CD4-positive, alpha-beta memory T cell (primary cell): ENCODE measurements at regions not wholly inside any gene's neighbourhood (a gene's known extent, or its start where the extent isn't known, plus 50 kb on each side); places are given as distances from the start of the nearest gene placed in this dataset.

ENCODE experiments used
- CTCF ChIA-PET: fragments of 350-600 bp; sonication (Branson Sonifier 250); formaldehyde crosslinking; loops from one replicate; lab custom pipeline; 2021; ENCODE audit warnings: inconsistent platforms; ENCODE audit not compliant: partially characterized antibody; lab: Charles Lee
- POLR2A ChIA-PET: fragments of 350-600 bp; sonication (Branson Sonifier 250); formaldehyde crosslinking; loops from one replicate; lab custom pipeline; 2021; ENCODE audit not compliant: partially characterized antibody; lab: Charles Lee
- DNase-seq, 5 donors: peaks; one replicate each; pipeline versions ENCODE4 v3.0.0 to v3.0.0-alpha.2; 2020 to 2022; ENCODE audit warnings: mixed read lengths in 1 of 5
- H3K27ac ChIP-seq: one replicate; pipeline ENCODE4 v1.7.0; 2013; ENCODE audit warnings: low read depth, low read length
- H3K27me3 ChIP-seq: 2 replicates; pipeline ENCODE4 v1.7.0; 2013; ENCODE audit warnings: mild to moderate bottlenecking, low read length, moderate library complexity; ENCODE audit not compliant: insufficient read depth
- H3K36me3 ChIP-seq: 2 replicates; pipeline ENCODE4 v1.7.0; 2013; ENCODE audit warnings: mild to moderate bottlenecking, low read length, moderate library complexity; ENCODE audit not compliant: insufficient read depth
- H3K4me1 ChIP-seq: 2 replicates; pipeline ENCODE4 v1.7.0; 2013; ENCODE audit warnings: mild to moderate bottlenecking, low read length, moderate library complexity; ENCODE audit not compliant: insufficient read depth
- H3K4me3 ChIP-seq, 2 donors: one replicate each; pipeline ENCODE4 v1.7.0; 2013; ENCODE audit warnings: low read length in 2 of 2, mild to moderate bottlenecking in 1 of 2
- H3K9me3 ChIP-seq, 2 donors: one replicate each; pipeline ENCODE4 v1.7.0; 2013; ENCODE audit warnings: low read length in 2 of 2, control low read depth in 1 of 2; ENCODE audit not compliant: control insufficient read depth in 1 of 2
- H3K27ac Mint-ChIP-seq, 7 donors: one replicate each; pipeline ENCODE4 v1.8.0; 2020 to 2021; ENCODE audit warnings: mixed read lengths in 7 of 7, mild to moderate bottlenecking in 6 of 7, inconsistent platforms in 3 of 7, moderate library complexity in 3 of 7
- H3K27me3 Mint-ChIP-seq, 2 donors: one replicate each; pipeline ENCODE4 v1.8.0; 2020 to 2021; ENCODE audit warnings: mixed read lengths in 2 of 2
- H3K36me3 Mint-ChIP-seq, 2 donors: one replicate each; pipeline ENCODE4 v1.8.0; 2020 to 2021; ENCODE audit warnings: mixed read lengths in 2 of 2, inconsistent platforms in 1 of 2, mild to moderate bottlenecking in 1 of 2
- H3K4me1 Mint-ChIP-seq, 4 donors: one replicate each; pipeline ENCODE4 v1.8.0; 2020 to 2021; ENCODE audit warnings: mixed read lengths in 4 of 4, mild to moderate bottlenecking in 1 of 4
- H3K4me3 Mint-ChIP-seq, 8 donors: one replicate each; pipeline ENCODE4 v1.8.0; 2020 to 2021; ENCODE audit warnings: mixed read lengths in 8 of 8, mild to moderate bottlenecking in 7 of 8, moderate library complexity in 6 of 8, inconsistent platforms in 3 of 8
- H3K9me3 Mint-ChIP-seq, 8 donors: one replicate each; pipeline ENCODE4 v1.8.0; 2020 to 2021; ENCODE audit warnings: mixed read lengths in 8 of 8, mild to moderate bottlenecking in 5 of 8, inconsistent platforms in 3 of 8, moderate library complexity in 1 of 8
- intact Hi-C: fragments of 100-400 bp; cut with micrococcal nuclease; formaldehyde crosslinking; loops from one replicate; pipeline ENCODE4 v1.15.1; 2023

GRCh38 chr5:154115291-154115690 is 75.2 kb upstream of the GALNT10 start:
- H3K9me3 ChIP-seq, result no peaks in the 10 kb centered on the region
- Mint-ChIP-seq H3K36me3 (no peaks in the 10 kb centered on the region), H3K4me3 (no peak overlapping the region), H3K27ac (no peak overlapping the region), H3K27me3 (peaks cover 0 to 6% of the 10 kb centered on the region in 2 donors), H3K9me3 (no peaks in the 10 kb centered on the region), H3K4me1 (peaks cover 0 to 4% (median 0%) of the 10 kb centered on the region in 4 donors)
- H3K27ac ChIP-seq, result no peak overlapping the region
- no peaks in the 10 kb centered on the region for H3K27me3 ChIP-seq
- H3K4me3 ChIP-seq, result no peak overlapping the region
- H3K4me1 ChIP-seq, result no peaks in the 10 kb centered on the region
- DNase-seq, result no peak
- CTCF ChIA-PET, result no interaction called here
- POLR2A ChIA-PET, result no interaction called here
- H3K36me3 ChIP-seq, result no peaks in the 10 kb centered on the region
- intact Hi-C loops, result no loop called here

DNA sequence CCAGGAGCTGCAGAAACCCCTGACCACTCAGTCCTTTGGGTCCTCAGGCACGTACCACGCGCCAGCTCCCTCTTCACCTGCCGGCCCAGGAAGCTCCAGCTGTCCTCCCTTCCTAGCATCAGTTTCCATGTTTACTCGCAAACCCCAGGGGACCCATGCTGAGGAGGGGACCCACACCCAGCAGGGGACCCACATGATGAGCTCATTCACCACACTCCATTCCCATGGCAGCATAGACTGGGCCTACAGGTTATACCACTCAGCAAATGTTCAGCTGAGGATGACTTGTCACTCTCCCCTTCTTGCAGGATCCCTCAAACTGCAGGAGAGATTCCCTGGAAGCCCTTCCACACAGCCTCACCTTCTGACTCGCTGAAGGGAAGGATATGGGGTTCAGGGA is 73.5 kb upstream of the GALNT10 start:
- Mint-ChIP-seq H3K27ac (no peak overlapping the region), H3K36me3 (no peaks in the 10 kb centered on the region), H3K27me3 (peaks cover 6% of the 10 kb centered on the region in 2 donors), H3K9me3 (peaks cover 0 to 4% (median 0%) of the 10 kb centered on the region in 8 donors), H3K4me3 (no peak overlapping the region), H3K4me1 (no peaks in the 10 kb centered on the region)
- no peaks in the 10 kb centered on the region for H3K27me3 ChIP-seq
- DNase-seq, result no peak
- H3K27ac ChIP-seq, result no peak overlapping the region
- H3K4me3 ChIP-seq, result no peak overlapping the region
- no peaks in the 10 kb centered on the region for H3K4me1 ChIP-seq
- intact Hi-C loops, result no loop called here
- H3K9me3 ChIP-seq, result no peaks in the 10 kb centered on the region
- no peaks in the 10 kb centered on the region for H3K36me3 ChIP-seq
- POLR2A ChIA-PET, result no interaction called here
- CTCF ChIA-PET, result no interaction called here

- no peak overlapping the region for H3K27ac ChIP-seq
- H3K9me3 ChIP-seq, result no peaks in the 10 kb centered on the region
- ChIA-PET CTCF (no interaction called here), POLR2A (no interaction called here)
- no peaks in the 10 kb centered on the region for H3K36me3 Mint-ChIP-seq
- H3K27me3 ChIP-seq, result no peaks in the 10 kb centered on the region
- peaks cover 0 to 4% (median 0%) of the 10 kb centered on the region in 8 donors for H3K9me3 Mint-ChIP-seq
- DNase-seq, result no peak
- no peak overlapping the region for H3K4me3 ChIP-seq
- H3K4me1 Mint-ChIP-seq, result no peaks in the 10 kb centered on the region
- peak overlapping the region in 2 of 7 donors; percentile 4 to 19 for H3K27ac Mint-ChIP-seq
- intact Hi-C loops, result no loop called here
- peaks cover 6% of the 10 kb centered on the region in 2 donors for H3K27me3 Mint-ChIP-seq
- no peaks in the 10 kb centered on the region for H3K4me1 ChIP-seq
- H3K36me3 ChIP-seq, result no peaks in the 10 kb centered on the region
- H3K4me3 Mint-ChIP-seq, result no peak overlapping the region
Measured at GRCh38 chr5:154117930-154118329, 72.6 kb upstream of the GALNT10 start.

GRCh38 chr5:154118385-154118784 is 72.1 kb upstream of the GALNT10 start:
- no peaks in the 10 kb centered on the region for H3K36me3 ChIP-seq
- H3K36me3 Mint-ChIP-seq, result no peaks in the 10 kb centered on the region
- H3K27ac ChIP-seq, result no peak overlapping the region
- H3K4me1 Mint-ChIP-seq, result no peaks in the 10 kb centered on the region
- ChIA-PET POLR2A (no interaction called here), CTCF (no interaction called here)
- no peak overlapping the region for H3K4me3 Mint-ChIP-seq
- intact Hi-C loops, result no loop called here
- H3K9me3 Mint-ChIP-seq, result peaks cover 0 to 7% (median 2%) of the 10 kb centered on the region in 8 donors
- no peak overlapping the region for H3K27ac Mint-ChIP-seq
- no peaks in the 10 kb centered on the region for H3K4me1 ChIP-seq
- H3K27me3 ChIP-seq, result no peaks in the 10 kb centered on the region
- peaks cover 6 to 8% of the 10 kb centered on the region in 2 donors for H3K27me3 Mint-ChIP-seq
- no peak for DNase-seq
- H3K9me3 ChIP-seq, result no peaks in the 10 kb centered on the region
- H3K4me3 ChIP-seq, result no peak overlapping the region

- H3K27ac Mint-ChIP-seq, result no peak overlapping the region
Measured at GRCh38 chr5:154118893-154119336, 71.6 kb upstream of the GALNT10 start.

DNA sequence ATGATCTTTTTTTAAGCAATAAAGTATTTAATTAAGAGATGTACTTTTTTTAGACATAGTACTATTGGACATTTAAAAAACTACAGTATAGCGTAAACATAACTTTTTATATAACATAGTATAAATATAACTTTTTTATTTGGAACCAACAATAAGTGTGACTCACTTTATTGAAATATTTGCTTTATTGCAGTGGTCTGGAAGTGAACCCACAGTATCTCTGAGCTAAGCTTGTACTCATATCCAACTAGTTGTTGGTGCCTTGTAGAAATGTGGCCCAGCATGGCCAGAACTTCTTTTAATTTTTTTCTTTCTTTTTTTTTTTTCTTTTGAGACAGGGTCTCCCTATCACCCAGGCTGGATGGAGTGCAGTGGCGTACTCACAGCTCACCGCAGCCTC is 61.5 kb upstream of the GALNT10 start:
- Histone ChIP-seq H3K9me3 (no peaks in the 10 kb centered on the region), H3K4me3 (no peak overlapping the region), H3K27ac (no peak overlapping the region), H3K4me1 (no peaks in the 10 kb centered on the region), H3K27me3 (no peaks in the 10 kb centered on the region), H3K36me3 (no peaks in the 10 kb centered on the region)
- H3K9me3 Mint-ChIP-seq, result peaks cover 0 to 10% (median 6%) of the 10 kb centered on the region in 8 donors
- H3K36me3 Mint-ChIP-seq, result no peaks in the 10 kb centered on the region
- no peak overlapping the region for H3K27ac Mint-ChIP-seq
- intact Hi-C loops, result no loop called here
- H3K4me1 Mint-ChIP-seq, result no peaks in the 10 kb centered on the region
- POLR2A ChIA-PET, result no interaction called here
- no peak for DNase-seq
- CTCF ChIA-PET, result no interaction called here
- no peak overlapping the region for H3K4me3 Mint-ChIP-seq
- peaks cover 0 to 3% of the 10 kb centered on the region in 2 donors for H3K27me3 Mint-ChIP-seq

More at GRCh38 chr5:154118893-154119336, 71.6 kb upstream of the GALNT10 start:
- no peak for DNase-seq
- POLR2A ChIA-PET, result no interaction called here
- Mint-ChIP-seq H3K27me3 (peaks cover 6 to 8% of the 10 kb centered on the region in 2 donors), H3K4me1 (no peaks in the 10 kb centered on the region), H3K9me3 (peaks cover 0 to 9% (median 5%) of the 10 kb centered on the region in 8 donors), H3K4me3 (no peak overlapping the region), H3K36me3 (no peaks in the 10 kb centered on the region)
- Histone ChIP-seq H3K4me1 (no peaks in the 10 kb centered on the region), H3K27ac (no peak overlapping the region), H3K27me3 (no peaks in the 10 kb centered on the region), H3K9me3 (no peaks in the 10 kb centered on the region), H3K36me3 (no peaks in the 10 kb centered on the region), H3K4me3 (no peak overlapping the region)
- CTCF ChIA-PET, result no interaction called here
- intact Hi-C loops, result no loop called here

DNA sequence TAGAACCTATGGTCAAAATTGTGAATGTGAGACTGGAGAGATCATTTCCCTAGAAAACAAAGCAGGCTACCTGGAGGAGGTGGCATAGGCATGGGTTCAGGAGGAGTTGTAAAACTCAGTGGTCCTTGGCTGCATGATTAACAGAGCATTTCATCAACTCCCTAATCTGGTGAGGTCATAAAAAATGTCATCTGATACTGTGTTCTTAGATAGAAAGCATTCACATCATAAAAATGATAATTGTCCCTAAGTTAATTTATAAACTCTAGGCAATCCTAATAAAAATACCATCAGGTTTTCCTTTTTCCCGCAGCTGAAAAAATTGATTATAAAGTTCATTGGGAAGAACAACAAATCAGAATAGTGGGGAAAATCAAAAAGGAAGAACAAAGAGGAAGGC is 60.6 kb upstream of the GALNT10 start:
- CTCF ChIA-PET, result no interaction called here
- Histone ChIP-seq H3K4me1 (no peaks in the 10 kb centered on the region), H3K4me3 (no peak overlapping the region), H3K27me3 (no peaks in the 10 kb centered on the region), H3K9me3 (no peaks in the 10 kb centered on the region), H3K36me3 (no peaks in the 10 kb centered on the region), H3K27ac (no peak overlapping the region)
- intact Hi-C loops, result no loop called here
- Mint-ChIP-seq H3K4me1 (no peaks in the 10 kb centered on the region), H3K27me3 (peaks cover 0 to 3% of the 10 kb centered on the region in 2 donors), H3K36me3 (no peaks in the 10 kb centered on the region), H3K27ac (no peak overlapping the region), H3K9me3 (peaks cover 0 to 4% (median under 1%) of the 10 kb centered on the region in 8 donors), H3K4me3 (no peak overlapping the region)
- no peak for DNase-seq
- POLR2A ChIA-PET, result no interaction called here

DNA sequence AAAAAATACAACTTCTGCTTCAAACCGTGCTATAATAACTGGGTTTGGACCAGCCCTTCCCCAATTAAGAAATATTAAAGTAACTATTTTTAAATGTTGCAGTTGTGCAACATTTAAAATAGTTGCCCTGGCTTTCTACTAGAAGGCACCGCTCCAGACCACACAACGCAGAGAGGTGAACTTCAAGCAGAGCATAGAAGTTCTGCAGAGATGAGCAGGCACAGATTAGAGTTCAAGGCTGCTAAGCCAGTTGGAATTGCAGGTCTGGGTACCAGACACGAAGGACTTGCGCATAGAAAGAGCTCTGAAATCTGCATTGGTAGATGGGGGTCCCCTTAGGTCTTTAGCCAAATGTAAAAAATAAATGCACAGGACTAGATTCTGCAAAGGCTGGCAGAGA is 58.7 kb upstream of the GALNT10 start:
- Histone ChIP-seq H3K36me3 (no peaks in the 10 kb centered on the region), H3K4me1 (no peaks in the 10 kb centered on the region), H3K4me3 (no peak overlapping the region), H3K9me3 (no peaks in the 10 kb centered on the region), H3K27ac (no peak overlapping the region), H3K27me3 (no peaks in the 10 kb centered on the region)
- Mint-ChIP-seq H3K27me3 (peaks cover under 1 to 1% of the 10 kb centered on the region in 2 donors), H3K36me3 (no peaks in the 10 kb centered on the region), H3K27ac (no peak overlapping the region), H3K4me1 (no peaks in the 10 kb centered on the region), H3K9me3 (peaks cover 0 to 1% (median 0%) of the 10 kb centered on the region in 8 donors), H3K4me3 (no peak overlapping the region)
- DNase-seq, result no peak
- CTCF ChIA-PET, result interaction anchor here (0.8 kb wide), 1 partner anchor 60 kb away, joined by 3 read pairs; no protein-coding TSS in a partner anchor
- intact Hi-C loops, result no loop called here
- POLR2A ChIA-PET, result no interaction called here
